H1 (cell line): ENCODE measurements at regions not wholly inside any gene's neighbourhood (a gene's known extent, or its start where the extent isn't known, plus 50 kb on each side); places are given as distances from the start of the nearest gene placed in this dataset.

ENCODE experiments used
- CHD1 ChIP-seq: IDR thresholded peaks from 2 replicates; pipeline ENCODE4 v1.6.1; 2012; ENCODE audit warnings: low read depth, low read length, improper control_type of control experiment
- CHD7 ChIP-seq: fragments of 300-600 bp; sonication (generic); IDR thresholded peaks from 2 replicates; pipeline ENCODE4 v1.7.1; 2012; ENCODE audit warnings: low read length, moderate library complexity, mild to moderate bottlenecking, inconsistent platforms; ENCODE audit not compliant: insufficient replicate concordance
- CTCF ChIP-seq, 3 experiments: IDR thresholded peaks; 1 replicate in 2 of 3; 2 replicates in 1 of 3; pipeline versions ENCODE4 v1.5.1 to v1.6.1; 2011; ENCODE audit warnings: low read length in 3 of 3, mild to moderate bottlenecking in 3 of 3, inconsistent platforms in 2 of 3, low read depth in 1 of 3, moderate library complexity in 1 of 3; ENCODE audit not compliant: insufficient read depth in 1 of 3; ENCODE audit errors: control extremely low read depth in 1 of 3
- EZH2 ChIP-seq: fragments of 200-600 bp; sonication (generic); IDR thresholded peaks from 2 replicates; pipeline ENCODE4 v1.7.1; 2012; ENCODE audit warnings: low read depth, mild to moderate bottlenecking, moderate library complexity, low read length, inconsistent platforms; ENCODE audit not compliant: severe bottlenecking
- JUN ChIP-seq: IDR thresholded peaks from 2 replicates; pipeline ENCODE4 v1.6.1; 2011; ENCODE audit warnings: low read depth, mild to moderate bottlenecking, improper control_type of control experiment, low read length
- KDM5A ChIP-seq: fragments of 200-600 bp; IDR thresholded peaks from 2 replicates; pipeline ENCODE4 v1.7.1; 2012; ENCODE audit warnings: mild to moderate bottlenecking, low read length, inconsistent platforms, mixed read lengths
- PHF8 ChIP-seq: fragments of 200-600 bp; sonication (generic); conservative IDR thresholded peaks from 2 replicates; pipeline ENCODE4 v1.7.1; 2012; ENCODE audit warnings: low read depth, mild to moderate bottlenecking, inconsistent platforms, low read length, moderate library complexity
- POLR2A ChIP-seq, 2 experiments: IDR thresholded peaks; 1 replicate in 1 of 2; 2 replicates in 1 of 2; pipeline ENCODE4 v1.6.1; 2011; ENCODE audit warnings: low read depth in 2 of 2, low read length in 2 of 2, mild to moderate bottlenecking in 2 of 2; ENCODE audit errors: control extremely low read depth in 1 of 2
- POLR2AphosphoS5 ChIP-seq: IDR thresholded peaks from 2 replicates; pipeline ENCODE4 v1.6.1; 2011; ENCODE audit warnings: low read depth, low read length
- SP1 ChIP-seq: IDR thresholded peaks from 2 replicates; pipeline ENCODE4 v1.6.1; 2011; ENCODE audit warnings: low read depth, low read length
- TBP ChIP-seq: IDR thresholded peaks from 2 replicates; pipeline ENCODE4 v1.6.1; 2011; ENCODE audit warnings: low read depth, low read length, improper control_type of control experiment
- YY1 ChIP-seq: IDR thresholded peaks from 2 replicates; pipeline ENCODE4 v1.6.1; 2011; ENCODE audit warnings: low read depth, mild to moderate bottlenecking, low read length

- TF ChIP-seq CHD7, result no peak
- no peak for TF ChIP-seq YY1
- no peak for TF ChIP-seq SP1
- no peak for TF ChIP-seq JUN
- TF ChIP-seq TBP, result no peak
- no peak for TF ChIP-seq KDM5A
- no peak for TF ChIP-seq POLR2A (IDR thresholded peaks at IDR 0.05; ENCODE audit: control extremely low read depth in 1 of 2, low read depth in 2 of 2, low read length in 2 of 2)
- TF ChIP-seq POLR2AphosphoS5, result no peak
- no peak for TF ChIP-seq CTCF (IDR thresholded peaks at IDR 0.05; ENCODE audit: control extremely low read depth in 1 of 3, insufficient read depth in 1 of 3, low read depth in 1 of 3, low read length in 3 of 3)
- TF ChIP-seq CHD1, result no peak
- no peak for TF ChIP-seq EZH2
- TF ChIP-seq PHF8, result no peak
These were observed 786.7 kb downstream of the UQCRFS1 start for GRCh38 chr19:28426110-28426729.
